MM.1S (cell line): ENCODE measurements at regions not wholly inside any gene's neighbourhood (a gene's known extent, or its start where the extent isn't known, plus 50 kb on each side); places are given as distances from the start of the nearest gene placed in this dataset.

Experiments
- DNase-seq: peaks from one replicate; pipeline ENCODE4 v3.0.0-alpha.2; 2015
- H2AFZ ChIP-seq: fragments of 300-600 bp; sonication (generic); 2 replicates; pipeline ENCODE4 v1.6.0; 2016; ENCODE audit warnings: antibody characterized with exemption, low read length
- H3F3A ChIP-seq: fragments of 300-600 bp; sonication (generic); 2 replicates; pipeline ENCODE4 v1.6.1; 2016; ENCODE audit warnings: mild to moderate bottlenecking, antibody characterized with exemption, low read length, moderate library complexity, mixed read lengths; ENCODE audit not compliant: insufficient read depth
- H3K27ac ChIP-seq: fragments of 300-600 bp; sonication (generic); 2 replicates; pipeline ENCODE4 v1.5.1; 2016; ENCODE audit warnings: mild to moderate bottlenecking, low read length
- H3K27me3 ChIP-seq: fragments of 300-600 bp; sonication (generic); replicated peaks from 2 replicates; pipeline ENCODE4 v1.6.0; 2016; ENCODE audit warnings: low read length; ENCODE audit not compliant: insufficient read depth
- H3K36me3 ChIP-seq: fragments of 300-600 bp; sonication (generic); replicated peaks from 2 replicates; pipeline ENCODE4 v1.6.1; 2016; ENCODE audit warnings: mild to moderate bottlenecking, low read length, mixed read lengths; ENCODE audit not compliant: insufficient read depth
- H3K4me1 ChIP-seq: fragments of 300-600 bp; sonication (generic); 2 replicates; pipeline ENCODE4 v1.6.1; 2016; ENCODE audit warnings: low read length, mixed read lengths
- H3K4me2 ChIP-seq: fragments of 300-600 bp; sonication (generic); 2 replicates; pipeline ENCODE4 v1.6.0; 2016; ENCODE audit warnings: low read depth, low read length
- H3K4me3 ChIP-seq: fragments of 300-600 bp; sonication (generic); 2 replicates; pipeline ENCODE4 v1.5.1; 2016; ENCODE audit warnings: low read length, mixed read lengths
- H3K79me2 ChIP-seq: fragments of 300-600 bp; sonication (generic); 2 replicates; pipeline ENCODE4 v1.6.1; 2016; ENCODE audit warnings: mixed run types, low read length, mixed read lengths
- H3K9ac ChIP-seq: fragments of 300-600 bp; sonication (generic); 2 replicates; pipeline ENCODE4 v1.6.1; 2016; ENCODE audit warnings: low read length, mixed read lengths
- H3K9me2 ChIP-seq: fragments of 300-600 bp; sonication (generic); replicated peaks from 2 replicates; pipeline ENCODE4 v1.6.1; 2016; ENCODE audit warnings: mild to moderate bottlenecking, low read length, mixed read lengths; ENCODE audit not compliant: insufficient read depth
- H3K9me3 ChIP-seq: fragments of 300-600 bp; sonication (generic); replicated peaks from 2 replicates; pipeline ENCODE4 v1.6.1; 2016; ENCODE audit warnings: mild to moderate bottlenecking, low read length, mixed read lengths; ENCODE audit not compliant: insufficient read depth
- H4K20me1 ChIP-seq: fragments of 300-600 bp; sonication (generic); 2 replicates; pipeline ENCODE4 v1.6.1; 2016; ENCODE audit warnings: mild to moderate bottlenecking, low read length, moderate library complexity, mixed read lengths; ENCODE audit not compliant: insufficient read depth
- EZH2 ChIP-seq: fragments of 300-600 bp; sonication (generic); optimal IDR thresholded peaks from 2 replicates; pipeline ENCODE3; 2017; ENCODE audit warnings: low read depth, mild to moderate bottlenecking, antibody characterized with exemption, low read length, mixed read lengths
- EZH2phosphoT487 ChIP-seq: fragments of 300-600 bp; sonication (generic); IDR thresholded peaks from 2 replicates; pipeline ENCODE4 v1.6.1; 2018; ENCODE audit warnings: antibody characterized with exemption, low read length
- TF ChIP-seq, protein P1 (sequence below): fragments of 300-600 bp; sonication (generic); IDR thresholded peaks from 2 replicates; pipeline ENCODE4 v1.5.1; 2016; ENCODE audit warnings: antibody characterized with exemption, low read length, mixed read lengths

- Histone ChIP-seq H3K9me3 (no peaks in the 10 kb centered on the region), H3K36me3 (no peaks in the 10 kb centered on the region), H3K27ac (no peak overlapping the region), H2AFZ (no peak overlapping the region), H4K20me1 (no peaks in the 10 kb centered on the region), H3K4me2 (no peak overlapping the region), H3K9ac (no peak overlapping the region), H3K9me2 (no peaks in the 10 kb centered on the region), H3K27me3 (no peaks in the 10 kb centered on the region), H3K4me3 (no peak overlapping the region), H3F3A (no peaks in the 10 kb centered on the region), H3K4me1 (no peaks in the 10 kb centered on the region), H3K79me2 (no peaks in the 10 kb centered on the region)
- no peak for DNase-seq
- no peak for TF ChIP-seq EZH2phosphoT487
- TF ChIP-seq, protein P1, sequence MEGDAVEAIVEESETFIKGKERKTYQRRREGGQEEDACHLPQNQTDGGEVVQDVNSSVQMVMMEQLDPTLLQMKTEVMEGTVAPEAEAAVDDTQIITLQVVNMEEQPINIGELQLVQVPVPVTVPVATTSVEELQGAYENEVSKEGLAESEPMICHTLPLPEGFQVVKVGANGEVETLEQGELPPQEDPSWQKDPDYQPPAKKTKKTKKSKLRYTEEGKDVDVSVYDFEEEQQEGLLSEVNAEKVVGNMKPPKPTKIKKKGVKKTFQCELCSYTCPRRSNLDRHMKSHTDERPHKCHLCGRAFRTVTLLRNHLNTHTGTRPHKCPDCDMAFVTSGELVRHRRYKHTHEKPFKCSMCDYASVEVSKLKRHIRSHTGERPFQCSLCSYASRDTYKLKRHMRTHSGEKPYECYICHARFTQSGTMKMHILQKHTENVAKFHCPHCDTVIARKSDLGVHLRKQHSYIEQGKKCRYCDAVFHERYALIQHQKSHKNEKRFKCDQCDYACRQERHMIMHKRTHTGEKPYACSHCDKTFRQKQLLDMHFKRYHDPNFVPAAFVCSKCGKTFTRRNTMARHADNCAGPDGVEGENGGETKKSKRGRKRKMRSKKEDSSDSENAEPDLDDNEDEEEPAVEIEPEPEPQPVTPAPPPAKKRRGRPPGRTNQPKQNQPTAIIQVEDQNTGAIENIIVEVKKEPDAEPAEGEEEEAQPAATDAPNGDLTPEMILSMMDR = no peak
- no peak for TF ChIP-seq EZH2
Observed at GRCh38 chr4:100786481-100786880, 268.7 kb upstream of the EMCN start.

DNA sequence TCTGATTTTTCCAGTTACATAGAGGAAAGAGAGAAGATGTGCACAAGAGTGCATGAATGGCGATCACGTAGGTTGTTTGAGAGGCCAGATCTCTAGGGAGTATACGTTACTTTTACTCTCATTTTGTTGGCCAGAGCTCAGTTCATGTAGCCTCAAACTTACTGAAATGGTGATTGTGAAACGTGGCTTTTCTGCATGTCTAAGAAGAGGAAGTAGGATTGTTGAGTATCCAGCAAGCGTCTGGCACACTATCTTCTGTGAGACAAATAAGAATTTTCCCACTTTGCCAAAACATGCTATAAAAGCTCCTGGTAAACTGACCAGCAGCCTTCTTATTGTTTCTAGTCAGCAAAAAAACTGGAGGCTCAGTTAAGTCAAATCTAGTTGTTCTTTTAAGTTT is 264.5 kb upstream of the EMCN start:
- H3K79me2 ChIP-seq = no peaks in the 10 kb centered on the region
- H3K9me2 ChIP-seq = no peaks in the 10 kb centered on the region
- no peak overlapping the region for H3K9ac ChIP-seq
- H3F3A ChIP-seq = no peaks in the 10 kb centered on the region
- H3K4me3 ChIP-seq = no peak overlapping the region
- H2AFZ ChIP-seq = no peak overlapping the region
- DNase-seq = no peak
- TF ChIP-seq, protein P1 = no peak
- no peak for TF ChIP-seq EZH2
- TF ChIP-seq EZH2phosphoT487 = no peak
- no peaks in the 10 kb centered on the region for H3K4me1 ChIP-seq
- no peak overlapping the region for H3K4me2 ChIP-seq
- H3K27me3 ChIP-seq = no peaks in the 10 kb centered on the region
- no peaks in the 10 kb centered on the region for H3K36me3 ChIP-seq
- no peaks in the 10 kb centered on the region for H3K9me3 ChIP-seq
- no peaks in the 10 kb centered on the region for H4K20me1 ChIP-seq
- no peak overlapping the region for H3K27ac ChIP-seq

GRCh38 chr4:100781435-100781834 is 263.6 kb upstream of the EMCN start:
- no peak overlapping the region for H2AFZ ChIP-seq
- no peaks in the 10 kb centered on the region for H3K79me2 ChIP-seq
- H3K9me3 ChIP-seq = no peaks in the 10 kb centered on the region
- H3K27ac ChIP-seq = no peak overlapping the region
- TF ChIP-seq, protein P1 = no peak
- TF ChIP-seq EZH2phosphoT487 (no peak), EZH2 (no peak)
- H3F3A ChIP-seq = no peaks in the 10 kb centered on the region
- H3K9me2 ChIP-seq = no peaks in the 10 kb centered on the region
- no peaks in the 10 kb centered on the region for H3K27me3 ChIP-seq
- no peak for DNase-seq
- H3K36me3 ChIP-seq = no peaks in the 10 kb centered on the region
- no peak overlapping the region for H3K4me3 ChIP-seq
- no peaks in the 10 kb centered on the region for H4K20me1 ChIP-seq
- no peak overlapping the region for H3K9ac ChIP-seq
- H3K4me2 ChIP-seq = no peak overlapping the region
- H3K4me1 ChIP-seq = no peaks in the 10 kb centered on the region

GRCh38 chr4:100780126-100780525 is 262.3 kb upstream of the EMCN start:
- H3K4me2 ChIP-seq = no peak overlapping the region
- no peaks in the 10 kb centered on the region for H3F3A ChIP-seq
- H3K9me2 ChIP-seq = no peaks in the 10 kb centered on the region
- no peaks in the 10 kb centered on the region for H3K9me3 ChIP-seq
- H3K9ac ChIP-seq = no peak overlapping the region
- H3K4me1 ChIP-seq = no peaks in the 10 kb centered on the region
- no peak overlapping the region for H3K27ac ChIP-seq
- TF ChIP-seq, protein P1 = no peak
- TF ChIP-seq EZH2phosphoT487 (no peak), EZH2 (no peak)
- no peaks in the 10 kb centered on the region for H3K36me3 ChIP-seq
- no peaks in the 10 kb centered on the region for H4K20me1 ChIP-seq
- H3K27me3 ChIP-seq = no peaks in the 10 kb centered on the region
- H3K4me3 ChIP-seq = no peak overlapping the region
- no peaks in the 10 kb centered on the region for H3K79me2 ChIP-seq
- DNase-seq = no peak
- no peak overlapping the region for H2AFZ ChIP-seq
